Ishikawa (cell line): ENCODE measurements at regions not wholly inside any gene's neighbourhood (a gene's known extent, or its start where the extent isn't known, plus 50 kb on each side); places are given as distances from the start of the nearest gene placed in this dataset.

Source experiments
- CEBPB ChIP-seq: IDR thresholded peaks from 2 replicates; pipeline ENCODE4 v1.6.1; 2012
- CREB1 ChIP-seq: IDR thresholded peaks from 2 replicates; pipeline ENCODE4 v1.6.1; 2012; ENCODE audit warnings: low read depth
- EGR1 ChIP-seq: IDR thresholded peaks from 2 replicates; pipeline ENCODE4 v1.6.1; 2012
- EP300 ChIP-seq: IDR thresholded peaks from 2 replicates; pipeline ENCODE4 v1.6.1; 2012; ENCODE audit warnings: borderline replicate concordance
- MAX ChIP-seq: IDR thresholded peaks from 2 replicates; pipeline ENCODE4 v1.6.1; 2012
- NFIC ChIP-seq: IDR thresholded peaks from 2 replicates; pipeline ENCODE4 v1.6.1; 2012
- RAD21 ChIP-seq: IDR thresholded peaks from 2 replicates; pipeline ENCODE4 v1.6.1; 2012; ENCODE audit warnings: low read depth
- REST ChIP-seq: IDR thresholded peaks from 2 replicates; pipeline ENCODE4 v1.6.1; 2012; ENCODE audit warnings: low read depth, mild to moderate bottlenecking
- TAF1 ChIP-seq: IDR thresholded peaks from 2 replicates; pipeline ENCODE4 v1.6.1; 2012; ENCODE audit warnings: low read depth, mild to moderate bottlenecking
- TCF12 ChIP-seq: IDR thresholded peaks from 2 replicates; pipeline ENCODE4 v1.6.1; 2012; ENCODE audit warnings: low read depth
- USF1 ChIP-seq: IDR thresholded peaks from 2 replicates; pipeline ENCODE4 v1.6.1; 2012
- YY1 ChIP-seq: IDR thresholded peaks from 2 replicates; pipeline ENCODE4 v1.6.1; 2012; ENCODE audit warnings: low read depth
- ZBTB7A ChIP-seq: IDR thresholded peaks from 2 replicates; pipeline ENCODE4 v1.6.1; 2012; ENCODE audit warnings: low read depth

- TF ChIP-seq USF1 (no peak), RAD21 (no peak), EP300 (no peak), CEBPB (no peak), REST (no peak), YY1 (no peak), ZBTB7A (no peak), MAX (no peak), NFIC (no peak), EGR1 (no peak), CREB1 (no peak), TAF1 (no peak), TCF12 (no peak)
Observed at GRCh38 chr18:44626236-44626635, 54.5 kb upstream of the SETBP1 start.
